GM19023 (cell line): ENCODE measurements at regions not wholly inside any gene's neighbourhood (a gene's known extent, or its start where the extent isn't known, plus 50 kb on each side); places are given as distances from the start of the nearest gene placed in this dataset.

Experiments used
- ATAC-seq: cut with Tn5 transposase; IDR thresholded peaks from one replicate; pipeline ENCODE4 v1.9.1; 2021; ENCODE audit warnings: mild to moderate bottlenecking, moderate library complexity; ENCODE audit not compliant: unreplicated experiment

DNA sequence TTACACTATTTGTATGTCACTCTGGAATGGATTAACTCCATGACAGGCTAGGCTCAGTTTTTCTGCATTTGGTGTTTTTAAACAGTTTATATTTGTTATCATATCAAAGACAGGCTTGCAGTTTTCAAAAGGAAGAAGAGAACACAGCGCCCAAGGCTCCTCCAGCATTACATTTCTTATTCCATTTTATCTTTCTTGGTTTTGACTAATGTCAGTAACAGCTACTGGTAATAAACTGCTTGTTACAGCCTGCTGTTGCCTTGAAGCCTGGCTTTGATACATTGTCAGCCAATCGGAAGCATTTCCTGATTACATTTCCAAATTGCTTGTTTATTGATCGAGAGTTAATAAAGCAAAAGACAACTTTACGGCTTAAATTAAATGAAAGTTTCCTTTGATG lies 166.0 kb upstream of the MDFIC start:
- ATAC-seq: no peak

DNA sequence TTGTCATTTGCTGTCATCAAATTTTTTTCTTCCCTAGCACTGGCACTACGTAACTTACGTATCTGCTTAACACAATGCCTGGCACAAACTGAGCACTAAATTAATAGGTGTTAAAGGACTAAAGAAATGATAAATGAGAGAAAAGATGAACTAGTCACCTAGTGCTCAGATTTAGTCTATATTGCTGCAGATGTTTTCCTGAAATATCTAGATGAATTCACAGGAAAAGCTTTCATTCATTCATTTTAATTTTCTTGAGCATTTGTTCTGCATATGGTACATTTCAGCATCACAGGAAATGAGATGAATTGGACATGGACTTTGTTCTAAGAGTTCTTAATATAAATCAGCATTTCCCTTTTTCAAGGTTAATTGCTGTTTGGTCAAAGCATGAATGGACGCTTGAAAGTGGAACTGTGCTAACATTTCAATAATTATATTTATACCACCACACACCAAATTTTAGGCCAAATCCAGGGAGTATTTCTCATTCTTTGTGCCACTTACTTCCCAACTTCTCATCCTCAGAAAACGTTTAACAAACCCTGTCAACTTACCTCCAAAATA lies 163.2 kb upstream of the MDFIC start:
- ATAC-seq: no peak

DNA sequence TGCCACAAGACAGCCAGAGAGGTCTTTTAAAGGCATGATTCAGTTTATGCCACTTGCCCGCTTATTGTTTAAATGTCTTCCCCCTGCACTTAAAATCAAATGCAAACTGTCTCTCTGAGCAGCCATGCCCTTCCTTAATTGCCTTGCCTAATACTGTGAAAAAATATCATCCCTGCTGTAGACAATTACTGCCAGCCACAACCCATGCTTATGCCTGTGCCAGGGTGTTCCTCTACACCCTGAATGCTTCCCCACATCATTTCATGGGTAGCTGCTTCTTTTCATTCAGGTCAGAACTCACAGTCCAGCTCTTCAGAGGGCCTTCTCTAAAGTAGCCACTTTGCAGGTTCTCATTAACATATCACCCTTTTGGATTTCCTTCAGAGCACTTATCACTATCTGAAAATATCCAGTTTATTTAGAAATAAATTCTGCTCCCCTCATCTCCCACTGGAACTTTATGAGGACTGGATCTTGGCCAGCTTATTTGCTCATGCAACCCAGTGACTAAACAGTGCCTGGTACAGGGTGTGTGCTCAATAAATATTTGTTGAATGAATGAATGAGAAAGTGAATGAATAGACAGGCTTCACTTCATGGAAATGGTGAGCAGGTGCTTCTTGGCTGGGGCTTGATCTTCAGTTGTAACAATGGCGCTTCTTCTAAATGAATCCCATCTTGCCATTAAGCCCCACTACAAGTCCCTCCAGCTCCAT lies 162.4 kb upstream of the MDFIC start:
- ATAC-seq: no peak

DNA sequence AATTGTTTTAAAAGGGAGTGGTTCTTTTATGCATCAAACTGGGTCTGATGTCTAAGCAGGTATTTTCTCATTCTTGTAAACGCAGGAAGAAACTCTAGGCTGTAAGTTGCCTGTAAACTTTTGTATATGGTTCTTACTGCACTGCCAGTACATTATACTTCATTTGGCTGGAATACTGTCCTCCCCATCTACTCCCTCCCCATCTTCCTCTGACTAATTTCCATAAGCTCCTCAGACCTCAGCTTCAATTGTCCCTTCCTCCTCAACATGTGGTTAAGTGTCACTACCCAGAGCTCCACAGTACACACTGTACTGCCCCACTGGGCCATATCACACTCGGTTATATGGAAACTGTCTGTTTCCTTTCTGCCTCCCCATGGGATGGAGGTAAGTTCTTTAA lies 161.4 kb upstream of the MDFIC start:
- ATAC-seq: no peak

DNA sequence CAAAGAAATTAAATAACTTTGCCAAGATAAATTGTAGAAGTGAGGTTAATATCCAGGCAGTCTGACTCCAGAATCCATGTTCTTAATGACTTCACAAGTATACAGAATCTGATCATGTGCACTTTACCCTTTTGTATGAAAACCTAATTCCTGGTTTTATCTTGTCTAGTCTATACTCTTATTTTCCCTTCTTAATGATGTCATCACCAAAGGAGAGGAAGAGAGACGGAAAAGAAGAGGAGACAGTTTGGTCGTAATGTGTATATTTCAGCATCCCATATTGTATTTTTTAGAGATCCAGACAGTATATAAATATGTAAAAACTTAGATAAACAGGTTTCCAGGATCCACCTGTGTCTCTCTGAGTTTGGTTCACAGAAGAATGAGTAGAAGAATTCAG lies 159.9 kb upstream of the MDFIC start:
- no peak for ATAC-seq

DNA sequence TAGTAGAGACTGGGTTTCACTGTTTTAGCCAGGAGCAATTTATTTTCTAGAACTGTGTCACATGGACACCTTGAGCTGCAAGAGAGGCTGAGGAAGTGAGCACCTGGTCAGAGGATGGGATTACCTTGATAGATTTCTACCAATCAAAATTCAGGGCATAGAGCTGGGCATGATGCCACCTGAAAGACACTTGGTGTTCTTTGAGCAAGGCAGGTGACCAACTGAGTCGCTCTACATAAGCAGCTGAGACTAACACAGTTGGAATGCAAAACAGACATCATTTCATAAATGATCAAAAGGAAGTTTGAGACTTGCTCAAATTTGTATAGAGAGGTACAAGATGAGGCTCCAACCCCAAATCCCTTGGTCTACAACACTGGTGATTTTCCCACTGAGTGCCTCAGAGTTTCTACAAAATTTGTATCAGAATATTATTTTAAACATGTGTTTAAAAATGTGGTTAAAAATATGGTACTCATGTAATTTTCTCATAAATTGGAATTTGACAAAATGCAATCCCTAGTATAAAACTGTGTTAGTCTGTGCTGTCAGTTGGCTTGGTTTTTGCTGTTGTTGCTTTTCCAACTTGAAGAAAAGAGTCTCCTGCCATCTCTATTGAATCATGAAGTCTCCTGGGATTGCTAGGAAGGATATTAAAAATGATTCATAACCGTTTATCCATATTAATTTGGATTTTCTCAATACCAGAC lies 156.4 kb upstream of the MDFIC start:
- ATAC-seq: no peak

DNA sequence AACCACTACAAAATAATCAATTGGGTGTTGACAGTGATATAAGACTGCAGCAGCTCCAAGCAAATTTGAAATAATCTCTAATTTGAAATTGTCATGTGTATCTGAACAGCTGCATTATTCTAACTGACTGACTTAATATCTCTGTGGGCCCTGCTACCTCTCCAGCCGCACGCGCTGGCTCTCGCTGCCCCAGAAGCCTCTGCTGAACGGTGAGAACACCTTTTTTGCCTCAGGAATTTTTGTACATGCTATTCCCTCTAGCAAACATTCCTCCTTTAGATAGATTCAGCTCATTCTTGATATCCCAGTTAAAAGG lies 155.9 kb upstream of the MDFIC start:
- ATAC-seq: no peak

DNA sequence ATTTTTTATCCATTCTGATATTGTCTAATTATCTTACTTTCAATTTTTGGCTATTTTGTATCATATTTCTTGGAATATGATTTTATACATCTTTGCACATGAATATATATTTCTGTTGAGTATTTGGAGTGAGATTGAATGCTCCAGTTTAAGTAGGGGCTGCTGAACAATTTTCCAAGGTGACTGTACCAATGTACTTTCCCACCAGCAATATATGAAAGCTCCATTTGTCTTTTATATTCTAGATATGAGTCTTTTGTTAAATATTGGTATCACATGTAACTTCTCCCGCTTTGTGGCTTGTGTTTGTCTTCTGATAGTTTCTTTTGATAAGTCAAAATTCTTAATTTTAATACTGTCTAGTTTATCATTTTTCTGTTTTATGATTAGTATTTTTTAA lies 144.6 kb upstream of the MDFIC start:
- ATAC-seq: no peak

DNA sequence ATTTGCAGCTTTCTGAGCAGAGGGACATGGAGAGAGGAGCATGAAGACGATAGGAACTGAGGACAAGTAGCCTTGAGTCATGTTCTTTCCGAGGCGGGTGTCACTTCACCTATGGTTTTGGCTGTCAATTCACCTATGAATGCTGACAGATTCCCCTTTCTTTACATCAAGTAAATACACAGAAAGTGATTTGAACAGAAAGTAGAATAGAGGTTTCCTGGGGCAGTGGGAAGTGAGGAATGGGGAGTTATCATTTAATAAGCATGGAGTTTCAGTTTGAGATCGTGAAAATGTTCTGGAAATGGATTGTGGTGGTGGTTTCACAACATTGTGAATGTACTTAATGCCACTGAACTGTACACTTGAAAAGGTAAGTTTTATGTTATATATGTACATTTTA lies 138.4 kb upstream of the MDFIC start:
- ATAC-seq: no peak

DNA sequence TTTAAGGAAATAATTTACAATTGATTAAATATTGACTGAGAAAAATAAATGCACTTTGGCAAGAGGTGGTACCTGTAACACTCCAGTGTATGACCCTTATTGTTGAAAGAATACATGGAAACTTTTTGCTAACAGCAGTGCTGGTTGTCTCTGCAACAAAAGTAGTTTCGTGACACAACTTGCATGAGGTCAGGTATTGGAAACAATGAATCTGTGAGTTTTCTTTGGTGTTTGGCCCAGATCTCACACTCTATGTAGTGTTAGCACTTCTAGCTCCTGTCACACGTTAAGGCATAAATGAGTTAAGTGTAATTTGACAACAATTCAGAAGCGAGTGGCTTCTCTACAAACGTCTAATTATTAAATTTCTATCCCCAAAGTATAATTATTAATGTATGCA lies 137.7 kb upstream of the MDFIC start:
- no peak for ATAC-seq

DNA sequence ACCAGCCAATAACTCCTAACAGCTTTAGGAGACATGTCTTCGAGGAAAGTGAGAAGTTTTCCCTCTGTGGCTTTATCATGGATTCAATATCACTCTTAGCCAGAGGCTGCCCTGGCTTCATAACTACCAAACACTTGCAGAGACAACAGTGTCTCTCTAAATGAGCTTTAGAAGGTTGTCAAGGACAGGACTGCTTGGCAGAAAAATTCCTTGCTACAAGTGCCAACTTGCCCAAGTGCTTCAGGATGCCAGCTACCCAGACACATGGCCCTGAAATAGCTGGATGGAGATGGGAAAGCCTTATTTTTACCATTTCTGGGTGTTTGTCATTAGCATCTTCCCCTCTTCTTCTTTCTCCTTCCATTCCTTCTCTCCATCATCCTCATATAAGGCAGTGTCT lies 137.1 kb upstream of the MDFIC start:
- no peak for ATAC-seq

DNA sequence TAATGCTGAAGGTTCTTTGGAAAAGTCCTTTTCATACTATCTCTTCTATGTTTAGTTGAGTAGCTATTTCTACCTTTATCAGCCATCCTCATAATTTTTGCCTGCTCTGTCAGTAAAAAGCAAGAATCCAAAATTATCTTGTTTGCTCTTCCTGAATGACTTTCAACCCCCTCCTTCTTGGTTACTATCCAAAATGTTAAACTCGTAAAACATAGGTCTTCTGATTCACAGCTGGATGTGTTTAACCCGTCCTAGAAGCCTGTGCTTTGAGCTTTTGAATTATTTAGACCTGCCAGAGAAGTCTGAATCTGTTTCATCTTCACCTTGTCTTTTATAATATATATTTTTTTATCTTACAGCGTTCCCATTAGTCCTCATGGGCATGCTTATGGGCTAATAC lies 136.4 kb upstream of the MDFIC start:
- no peak for ATAC-seq

DNA sequence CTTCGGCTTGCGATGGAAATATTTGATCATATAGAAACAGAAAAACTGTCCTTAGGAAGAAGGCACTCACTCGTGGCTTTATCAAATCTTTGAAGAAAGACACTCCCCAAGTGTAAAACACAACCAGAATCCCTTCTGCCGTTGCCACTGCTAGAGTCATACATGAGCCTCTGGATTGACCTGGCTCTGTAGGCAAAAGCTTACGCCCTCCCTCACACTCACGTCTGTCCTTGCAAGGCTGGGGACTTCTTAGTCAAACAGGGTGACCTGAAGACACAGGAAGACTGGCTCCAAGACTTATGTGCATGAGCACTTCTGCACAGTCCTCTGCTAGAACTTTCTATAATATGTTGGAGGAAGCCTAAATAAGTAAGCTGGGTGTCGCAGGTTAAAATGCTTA lies 135.4 kb upstream of the MDFIC start:
- ATAC-seq: no peak

DNA sequence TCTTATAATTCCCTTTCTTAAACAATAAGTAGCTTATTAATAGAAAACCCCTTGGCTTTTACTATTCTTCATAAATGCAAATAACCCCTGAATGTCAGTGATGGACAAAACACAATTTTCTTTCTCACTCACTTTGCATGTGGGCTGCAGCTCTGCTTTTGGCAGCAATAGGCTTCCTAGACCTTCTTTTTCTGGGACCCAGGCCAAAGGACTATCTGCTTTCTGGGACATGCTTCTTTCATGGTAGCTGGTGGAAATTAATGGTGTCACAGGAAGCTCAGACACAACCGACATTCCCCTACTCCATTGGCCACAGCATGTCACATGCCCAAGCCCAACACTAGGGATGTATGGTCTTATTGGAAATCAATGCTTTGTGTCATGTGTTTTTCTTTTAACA lies 134.3 kb upstream of the MDFIC start:
- ATAC-seq: no peak

DNA sequence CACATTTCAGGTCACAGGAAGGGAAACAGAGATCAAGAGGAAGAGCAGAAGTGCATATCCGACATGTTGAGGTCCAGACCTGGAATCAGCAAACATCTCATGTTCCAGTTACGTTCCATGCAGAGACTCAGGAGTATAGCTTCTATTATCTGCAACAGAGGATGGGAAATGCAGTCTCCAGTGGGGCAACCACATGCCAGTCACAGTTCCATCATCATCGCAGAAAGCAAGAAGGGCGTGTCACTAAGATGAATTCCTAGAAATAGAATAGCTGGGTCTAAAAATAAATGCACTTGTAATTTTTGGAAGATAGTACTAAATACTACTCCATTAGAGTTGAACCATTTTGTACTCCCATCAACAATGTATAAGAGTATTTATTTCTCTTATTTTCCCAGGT lies 133.2 kb upstream of the MDFIC start:
- no peak for ATAC-seq

DNA sequence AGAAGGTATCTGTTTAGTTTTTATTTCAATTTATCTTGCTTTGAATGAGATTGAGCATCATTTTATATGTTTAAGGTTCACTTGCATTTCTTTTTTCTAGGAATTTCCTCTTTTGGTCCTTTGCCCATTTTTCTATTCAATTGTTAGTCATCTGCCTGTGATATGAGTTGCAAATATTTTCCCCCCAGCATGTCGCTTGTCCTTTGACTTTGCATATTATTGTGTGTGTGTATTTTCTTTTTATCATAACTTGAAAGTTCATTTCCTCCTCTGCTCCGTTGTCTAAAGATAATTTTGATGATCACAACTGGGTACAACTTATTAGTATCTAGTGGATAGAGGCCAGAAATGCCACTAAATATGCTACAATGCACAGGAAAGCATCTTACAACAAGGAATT lies 132.7 kb upstream of the MDFIC start:
- ATAC-seq: no peak

DNA sequence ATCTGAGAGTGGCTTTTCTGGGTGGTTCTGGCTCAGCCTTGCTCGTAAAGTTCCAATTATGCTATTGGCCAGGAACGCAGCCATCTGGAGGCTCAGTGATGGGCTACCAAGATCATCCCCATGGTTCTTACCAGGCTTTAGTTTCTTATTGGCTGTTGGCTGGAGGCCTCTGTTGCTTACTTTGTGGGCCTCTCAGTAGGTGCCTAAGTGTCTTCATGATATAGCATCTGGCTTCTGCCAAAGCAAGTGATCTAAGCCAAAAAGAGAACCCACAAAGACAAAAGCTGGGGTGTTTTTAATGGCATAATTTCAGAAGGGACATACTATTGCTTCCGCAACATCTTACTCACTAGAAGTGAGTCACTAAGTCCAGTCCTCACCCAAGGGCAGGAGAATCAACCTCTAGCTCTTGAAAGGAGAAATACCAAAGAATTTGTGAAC lies 132.0 kb upstream of the MDFIC start:
- no peak for ATAC-seq

DNA sequence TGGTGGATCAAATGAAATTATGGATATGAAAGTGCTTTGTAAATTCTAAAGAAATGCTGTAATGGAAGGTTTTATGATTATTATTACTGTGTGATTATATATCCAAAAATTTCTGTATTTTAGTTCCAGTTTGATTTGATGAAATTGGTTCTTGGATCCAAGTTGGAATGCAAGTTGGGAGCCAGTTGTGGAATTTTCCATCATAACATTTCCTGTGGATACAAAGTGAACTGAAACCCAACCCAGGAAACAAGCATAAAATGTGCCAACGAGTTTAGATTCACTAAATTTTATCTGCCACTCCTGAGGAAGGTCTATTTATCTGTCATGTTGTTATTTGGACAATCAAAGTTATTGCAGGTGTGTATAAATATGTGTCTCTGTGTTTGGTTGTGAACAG lies 131.4 kb upstream of the MDFIC start:
- no peak for ATAC-seq

DNA sequence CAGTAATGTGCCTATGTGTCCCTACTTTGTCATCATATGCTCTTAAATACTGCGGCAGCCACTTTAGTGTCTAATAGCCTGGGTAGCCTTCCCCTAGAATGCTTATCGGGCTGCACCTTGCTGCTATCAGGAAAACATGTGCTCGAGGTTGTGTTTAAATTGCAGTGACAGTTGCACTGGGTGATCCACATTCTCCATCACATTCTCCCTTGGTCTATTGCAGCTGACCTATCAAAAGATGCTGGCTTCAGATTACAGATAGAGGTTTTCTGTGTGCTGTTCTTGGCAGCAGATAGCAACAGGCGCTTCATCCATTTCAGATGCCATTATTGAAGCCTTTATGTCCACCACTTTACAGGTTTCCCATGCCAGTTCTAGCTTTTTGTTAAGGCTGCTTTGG lies 130.1 kb upstream of the MDFIC start:
- ATAC-seq: no peak

DNA sequence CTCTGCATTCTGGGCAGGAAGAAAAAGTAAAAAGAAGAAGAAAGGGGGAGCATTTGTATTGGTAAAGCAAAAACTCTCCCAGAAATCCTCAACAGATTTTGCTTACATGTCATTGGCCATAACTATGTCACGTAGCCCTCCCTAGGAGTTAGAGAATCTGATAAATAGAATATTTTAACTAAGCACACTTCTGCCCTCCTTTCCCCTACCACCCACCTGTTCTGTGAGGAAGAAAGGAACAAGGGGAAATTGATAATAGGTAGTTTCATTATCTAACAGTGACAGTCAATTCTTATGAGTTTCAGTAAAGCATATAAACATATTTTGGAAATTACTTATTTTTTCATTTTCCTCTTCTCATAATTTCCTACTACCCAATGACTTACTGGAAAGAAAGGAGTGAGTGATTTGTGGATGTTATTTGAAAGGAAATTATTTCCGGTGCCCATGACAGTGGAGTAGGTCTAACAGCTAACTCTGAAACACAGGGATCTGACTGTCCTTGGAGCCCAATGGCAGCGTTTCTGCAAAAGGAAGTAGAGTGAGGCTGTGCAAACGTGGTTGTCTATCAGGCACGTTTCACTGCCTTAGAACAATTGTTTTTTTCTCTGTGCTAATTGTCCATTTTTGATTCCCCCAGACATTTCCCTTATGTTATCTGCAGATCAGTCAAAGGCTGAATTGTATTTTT lies 128.6 kb upstream of the MDFIC start:
- ATAC-seq: no peak

DNA sequence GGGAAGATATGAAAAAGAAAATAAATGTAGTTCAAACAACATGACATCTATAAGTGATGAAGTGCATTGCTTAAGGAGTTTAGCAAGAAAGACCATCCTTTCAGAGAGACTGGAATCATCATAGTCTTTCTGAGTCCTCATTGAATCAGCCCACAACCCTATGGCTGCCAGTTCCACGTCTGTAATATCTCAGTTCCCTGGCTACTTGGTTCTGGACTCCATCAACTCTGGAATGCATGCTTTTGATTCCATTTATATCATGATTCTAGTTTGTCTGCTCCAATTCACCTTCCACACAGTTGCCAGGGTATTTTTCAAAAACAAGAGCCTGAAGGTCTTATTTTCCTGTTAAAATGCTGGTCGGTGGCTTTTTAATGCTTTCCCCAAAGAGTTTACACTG lies 126.4 kb upstream of the MDFIC start:
- ATAC-seq: no peak

DNA sequence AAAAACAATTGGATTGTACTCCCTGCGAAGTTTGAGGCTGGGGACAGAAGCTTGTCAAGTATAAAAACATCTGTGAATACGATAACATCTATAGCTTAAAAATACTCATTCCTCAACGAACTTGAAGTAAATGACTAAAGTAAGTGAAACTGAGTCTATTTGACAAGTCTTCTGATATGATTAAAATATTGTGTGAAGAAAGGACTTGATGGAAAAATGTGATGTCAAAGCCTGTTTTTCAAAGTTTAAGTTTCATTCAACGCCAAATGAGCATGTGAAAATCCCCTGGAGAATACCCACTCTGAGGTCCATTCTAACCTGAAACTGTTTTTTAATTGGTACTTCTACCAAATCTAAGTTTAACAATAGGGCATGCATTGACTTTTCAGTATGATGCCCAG lies 122.3 kb upstream of the MDFIC start:
- no peak for ATAC-seq
